ENCODE measurements at regions not wholly inside any gene's neighbourhood (a gene's known extent, or its start where the extent isn't known, plus 50 kb on each side); places are given as distances from the start of the nearest gene placed in this dataset.
A peak's percentile ranks its signal among the peaks of the same experiment; 100 is the strongest.

- TF ChIP-seq, protein P1, sequence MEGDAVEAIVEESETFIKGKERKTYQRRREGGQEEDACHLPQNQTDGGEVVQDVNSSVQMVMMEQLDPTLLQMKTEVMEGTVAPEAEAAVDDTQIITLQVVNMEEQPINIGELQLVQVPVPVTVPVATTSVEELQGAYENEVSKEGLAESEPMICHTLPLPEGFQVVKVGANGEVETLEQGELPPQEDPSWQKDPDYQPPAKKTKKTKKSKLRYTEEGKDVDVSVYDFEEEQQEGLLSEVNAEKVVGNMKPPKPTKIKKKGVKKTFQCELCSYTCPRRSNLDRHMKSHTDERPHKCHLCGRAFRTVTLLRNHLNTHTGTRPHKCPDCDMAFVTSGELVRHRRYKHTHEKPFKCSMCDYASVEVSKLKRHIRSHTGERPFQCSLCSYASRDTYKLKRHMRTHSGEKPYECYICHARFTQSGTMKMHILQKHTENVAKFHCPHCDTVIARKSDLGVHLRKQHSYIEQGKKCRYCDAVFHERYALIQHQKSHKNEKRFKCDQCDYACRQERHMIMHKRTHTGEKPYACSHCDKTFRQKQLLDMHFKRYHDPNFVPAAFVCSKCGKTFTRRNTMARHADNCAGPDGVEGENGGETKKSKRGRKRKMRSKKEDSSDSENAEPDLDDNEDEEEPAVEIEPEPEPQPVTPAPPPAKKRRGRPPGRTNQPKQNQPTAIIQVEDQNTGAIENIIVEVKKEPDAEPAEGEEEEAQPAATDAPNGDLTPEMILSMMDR (conservative IDR thresholded peaks at IDR 0.05): peak; percentile 14; the same call in 1 of the 2 replicates
- TF ChIP-seq ZFX (IDR thresholded peaks at IDR 0.05): no peak
Measured at GRCh38 chr1:82377201-82377884, 576.6 kb downstream of the ADGRL2 start.

Measured in C4-2B (cell line).